ENCODE measurements at regions not wholly inside any gene's neighbourhood (a gene's known extent, or its start where the extent isn't known, plus 50 kb on each side); places are given as distances from the start of the nearest gene placed in this dataset.
A peak's percentile ranks its signal among the peaks of the same experiment; 100 is the strongest.

GRCh38 chr7:42736931-42737330 is 174.9 kb downstream of the C7orf25 start:
- TF ChIP-seq CTCF (IDR thresholded peaks at IDR 0.05): no peak
- Histone ChIP-seq H3K4me1 (no peaks in the 10 kb centered on the region), H3K27ac (no peak overlapping the region), H3K36me3 (no peaks in the 10 kb centered on the region), H3K27me3 (no peaks in the 10 kb centered on the region), H3K9me3 (peaks cover 0 to 3% of the 10 kb centered on the region in 2 donors), H3K4me3 (no peak overlapping the region)
- intact Hi-C loops (cut with DNase I): no loop called here
- DNase-seq (no peak), ATAC-seq (no peak)

DNA sequence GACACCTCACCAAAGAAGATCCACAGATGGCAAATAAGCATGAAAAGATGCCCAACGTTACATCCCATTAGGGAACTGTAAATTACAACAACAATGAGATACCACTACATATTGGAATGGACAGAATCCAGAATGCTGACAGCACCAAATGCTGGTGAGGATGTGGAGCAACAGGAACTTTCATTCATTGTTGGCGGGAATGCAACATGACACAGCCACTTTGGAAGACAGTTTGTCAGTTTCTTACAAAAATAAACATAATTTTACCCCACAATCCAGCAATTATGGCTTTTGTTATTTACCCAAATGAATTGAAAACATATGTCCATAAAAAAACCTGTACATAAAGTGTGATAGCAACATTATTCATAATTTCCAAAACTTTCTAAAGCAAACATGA is 176.8 kb downstream of the C7orf25 start:
- no peaks in the 10 kb centered on the region for H3K36me3 ChIP-seq
- H3K27me3 ChIP-seq: no peaks in the 10 kb centered on the region
- H3K4me3 ChIP-seq: no peak overlapping the region
- H3K4me1 ChIP-seq: no peaks in the 10 kb centered on the region
- no peak for ATAC-seq
- H3K9me3 ChIP-seq: peaks cover 0 to 3% of the 10 kb centered on the region in 2 donors
- intact Hi-C loops (cut with DNase I): no loop called here
- no peak for TF ChIP-seq CTCF (IDR thresholded peaks at IDR 0.05)
- DNase-seq: no peak
- peak overlapping the region in 1 of 2 donors; percentile 7 for H3K27ac ChIP-seq

DNA sequence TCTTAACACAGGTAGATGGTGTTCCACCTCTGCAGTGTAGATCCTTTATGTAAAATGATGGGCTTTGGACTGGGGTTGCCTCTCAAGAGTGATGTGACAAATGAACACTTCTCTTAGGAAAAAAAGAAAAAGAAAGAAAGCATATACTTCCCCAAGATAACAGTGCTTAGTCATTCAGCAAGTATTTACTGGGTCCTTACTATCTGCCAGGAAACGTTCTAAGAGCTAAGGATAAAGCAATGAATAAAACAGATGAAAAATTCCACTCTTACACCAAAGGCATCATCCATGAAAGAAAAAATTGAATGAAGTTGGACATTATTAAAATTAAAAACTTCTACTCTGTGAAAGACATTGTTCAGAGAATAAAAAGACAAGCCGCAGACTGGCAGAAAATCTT is 177.3 kb downstream of the C7orf25 start:
- TF ChIP-seq CTCF (IDR thresholded peaks at IDR 0.05): no peak
- Histone ChIP-seq H3K9me3 (peaks cover 0 to 3% of the 10 kb centered on the region in 2 donors), H3K4me3 (no peak overlapping the region), H3K36me3 (no peaks in the 10 kb centered on the region), H3K27me3 (no peaks in the 10 kb centered on the region), H3K4me1 (no peaks in the 10 kb centered on the region), H3K27ac (peak overlapping the region in 1 of 2 donors; percentile 7)
- ATAC-seq (peak; percentile 25), DNase-seq (no peak)
- intact Hi-C loops (cut with DNase I): no loop called here

DNA sequence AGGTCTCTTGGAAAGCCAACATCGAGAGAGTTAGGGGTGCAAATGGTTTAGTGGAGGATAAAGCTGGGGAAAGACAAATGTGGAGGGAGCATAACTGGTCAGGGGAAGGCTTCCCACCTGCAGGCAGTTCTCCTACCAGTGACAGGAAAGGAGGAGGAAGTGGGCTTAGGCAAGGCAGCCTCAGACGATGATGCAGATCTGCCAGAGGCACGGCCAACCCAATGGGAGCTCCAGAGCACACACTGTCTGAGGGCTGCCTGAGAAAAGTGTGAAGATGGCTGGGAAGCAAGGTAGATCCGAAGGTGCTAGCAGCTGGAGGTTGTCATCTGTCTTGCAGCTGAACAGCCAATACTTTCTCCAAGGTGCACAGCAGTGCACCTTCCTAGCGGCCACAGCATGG is 178.8 kb downstream of the C7orf25 start:
- Histone ChIP-seq H3K9me3 (peaks cover 0 to 3% of the 10 kb centered on the region in 2 donors), H3K4me1 (no peaks in the 10 kb centered on the region), H3K4me3 (no peak overlapping the region), H3K27ac (no peak overlapping the region), H3K27me3 (no peaks in the 10 kb centered on the region), H3K36me3 (no peaks in the 10 kb centered on the region)
- intact Hi-C loops (cut with DNase I): no loop called here
- DNase-seq (no peak), ATAC-seq (no peak)
- TF ChIP-seq CTCF (IDR thresholded peaks at IDR 0.05): no peak

GRCh38 chr7:42730586-42730985 is 181.3 kb downstream of the C7orf25 start:
- intact Hi-C loops (cut with DNase I): no loop called here
- Histone ChIP-seq H3K27me3 (no peaks in the 10 kb centered on the region), H3K4me1 (no peaks in the 10 kb centered on the region), H3K4me3 (no peak overlapping the region), H3K27ac (no peak overlapping the region), H3K36me3 (no peaks in the 10 kb centered on the region), H3K9me3 (peaks cover 0 to 3% of the 10 kb centered on the region in 2 donors)
- no peak for DNase-seq
- no peak for TF ChIP-seq CTCF (IDR thresholded peaks at IDR 0.05)
- ATAC-seq: no peak
